Psoas muscle (tissue), 7 donors: ENCODE measurements at regions not wholly inside any gene's neighbourhood (a gene's known extent, or its start where the extent isn't known, plus 50 kb on each side); places are given as distances from the start of the nearest gene placed in this dataset.

Experiments used
- ATAC-seq, 4 donors: fragments of 200-7000 bp; cut with Tn5 transposase; one replicate each; pipeline ENCODE4 v1.9.1; 2020; ENCODE audit warnings: moderate library complexity in 3 of 4, mild to moderate bottlenecking in 2 of 4
- DNase-seq, 2 donors: peaks; one replicate each; pipeline ENCODE4 v3.0.0-alpha.2; 2020
- H3K27ac ChIP-seq: fragments of 200-600 bp; one replicate; pipeline ENCODE4 v1.8.0; 2022
- H3K27me3 ChIP-seq, 3 donors: fragments of 200-600 bp in 1 of 3; one replicate each; pipeline versions ENCODE4 v1.6.1 to v1.8.0; 2013 to 2022; ENCODE audit warnings: low read length in 2 of 3, mild to moderate bottlenecking in 2 of 3, moderate library complexity in 1 of 3; ENCODE audit not compliant: insufficient read depth in 3 of 3
- H3K36me3 ChIP-seq, 2 donors: fragments of 200-600 bp in 1 of 2; one replicate each; pipeline versions ENCODE4 v1.6.1 to v1.8.0; 2013 to 2022; ENCODE audit warnings: low read depth in 1 of 2, mild to moderate bottlenecking in 1 of 2, moderate library complexity in 1 of 2; ENCODE audit not compliant: insufficient read depth in 1 of 2
- H3K4me1 ChIP-seq: fragments of 200-600 bp; one replicate; pipeline ENCODE4 v1.8.0; 2022
- H3K4me3 ChIP-seq: fragments of 200-600 bp; one replicate; pipeline ENCODE4 v1.8.0; 2022; ENCODE audit warnings: mild to moderate bottlenecking
- H3K9me3 ChIP-seq: fragments of 200-600 bp; one replicate; pipeline ENCODE4 v1.8.0; 2022
- CTCF ChIP-seq: fragments of 200-600 bp; IDR thresholded peaks from one replicate; pipeline ENCODE4 v1.8.0; 2022; ENCODE audit warnings: antibody characterized with exemption
- WGBS, 3 donors: extraction: QIAGEN DNeasy Blood & Tissue Kit; methylation state at CpG; one replicate each; pipeline versions ENCODE4 v1.1.6 to v1.1.7; 2013; 5-methylcytosine and 5-hydroxymethylcytosine counted together
- intact Hi-C, 2 donors: fragments of 100-400 bp; cut with DNase I; formaldehyde crosslinking; loops; one replicate each; pipeline versions ENCODE4 v1.11.0 to v1.14.2; 2022
- donor health status: healthy with polysubstance abuse.
- donor health status: DM: no; HTN: no; CAD: no; lungs with moderate emphysema.
- donor health status: Bipolar disorder and iron deficiency.
- donor health status: healthy.
- donor health status: DM: yes; HTN: yes; CAD: no.
- donor health status: DM: no; HTN: no; CAD: no.
- donor health status: DM: yes; HTN: yes; CAD: no.

- Histone ChIP-seq H3K36me3 (no peaks in the 10 kb centered on the region), H3K9me3 (no peaks in the 10 kb centered on the region), H3K4me3 (no peak overlapping the region), H3K27me3 (no peaks in the 10 kb centered on the region), H3K4me1 (no peaks in the 10 kb centered on the region), H3K27ac (no peak overlapping the region)
- DNase-seq (no peak), ATAC-seq (no peak)
- no peak for TF ChIP-seq CTCF
- intact Hi-C loops, result no loop called here
Measured at GRCh38 chr10:84078771-84079170, 60.5 kb upstream of the GHITM start.

GRCh38 chr10:84084342-84084741, 55.0 kb upstream of the GHITM start:
- 34 to 68% (median 66%) methylated on average over 3 of the region's 3 CpGs for WGBS, 3 donors
- ATAC-seq (peak in 3 of 4 donors; percentile 27 to 56 (median 48)), DNase-seq (no peak)
- Histone ChIP-seq H3K4me1 (no peaks in the 10 kb centered on the region), H3K27ac (no peak overlapping the region), H3K27me3 (no peaks in the 10 kb centered on the region), H3K9me3 (no peaks in the 10 kb centered on the region), H3K4me3 (no peak overlapping the region), H3K36me3 (no peaks in the 10 kb centered on the region)
- TF ChIP-seq CTCF, result no peak
- intact Hi-C loops, result no loop called here

GRCh38 chr10:84087202-84087601, 52.1 kb upstream of the GHITM start:
- Histone ChIP-seq H3K9me3 (no peaks in the 10 kb centered on the region), H3K4me1 (no peaks in the 10 kb centered on the region), H3K27ac (no peak overlapping the region), H3K4me3 (no peak overlapping the region), H3K27me3 (no peaks in the 10 kb centered on the region), H3K36me3 (no peaks in the 10 kb centered on the region)
- ATAC-seq (no peak), DNase-seq (no peak)
- intact Hi-C loops, result no loop called here
- 75 to 88% (median 81%) methylated on average over 1 of the region's 1 CpG for WGBS, 3 donors
- TF ChIP-seq CTCF, result no peak

- WGBS, 3 donors, result 20 to 31% (median 26%) methylated on average over 2 of the region's 2 CpGs
- H3K36me3 ChIP-seq, result no peaks in the 10 kb centered on the region
- no peaks in the 10 kb centered on the region for H3K9me3 ChIP-seq
- intact Hi-C loops, result no loop called here
- DNase-seq (no peak), ATAC-seq (no peak)
- no peaks in the 10 kb centered on the region for H3K27me3 ChIP-seq
- no peaks in the 10 kb centered on the region for H3K4me1 ChIP-seq
- no peak overlapping the region for H3K27ac ChIP-seq
- TF ChIP-seq CTCF, result no peak
- no peak overlapping the region for H3K4me3 ChIP-seq
Measured at GRCh38 chr10:84088626-84089025, 50.7 kb upstream of the GHITM start.

- Histone ChIP-seq H3K36me3 (no peaks in the 10 kb centered on the region), H3K27ac (no peak overlapping the region), H3K4me3 (no peak overlapping the region), H3K4me1 (no peaks in the 10 kb centered on the region), H3K9me3 (no peaks in the 10 kb centered on the region), H3K27me3 (no peaks in the 10 kb centered on the region)
- WGBS, 3 donors, result 53 to 71% (median 70%) methylated on average over 2 of the region's 2 CpGs
- DNase-seq, result no peak
- TF ChIP-seq CTCF, result no peak
- intact Hi-C loops, result no loop called here
- ATAC-seq, result no peak
Measured at GRCh38 chr10:84089162-84089561, 50.1 kb upstream of the GHITM start.
